ENCODE measurements at regions not wholly inside any gene's neighbourhood (a gene's known extent, or its start where the extent isn't known, plus 50 kb on each side); places are given as distances from the start of the nearest gene placed in this dataset.

- DNase-seq (ENCODE audit: low spot score) (no peak), ATAC-seq (no peak)
These were observed 126.8 kb upstream of the UBE3A start for GRCh38 chr15:25565470-25566264.

GRCh38 chr15:25563596-25563995 lies 124.8 kb upstream of the UBE3A start:
- ATAC-seq (no peak), DNase-seq (ENCODE audit: low spot score) (no peak)

- ATAC-seq (no peak), DNase-seq (ENCODE audit: low spot score) (no peak)
These were observed 119.1 kb upstream of the UBE3A start for GRCh38 chr15:25557926-25558325.

- DNase-seq (ENCODE audit: low spot score) (no peak), ATAC-seq (no peak)
These were observed 117.3 kb upstream of the UBE3A start for GRCh38 chr15:25556136-25556535.

- DNase-seq (ENCODE audit: low spot score) (no peak), ATAC-seq (no peak)
These were observed 115.8 kb upstream of the UBE3A start for GRCh38 chr15:25554640-25555039.

GRCh38 chr15:25548600-25548999 lies 109.8 kb upstream of the UBE3A start:
- ATAC-seq: no peak
- no peak for DNase-seq (ENCODE audit: low spot score)

GRCh38 chr15:25545889-25546288 lies 107.1 kb upstream of the UBE3A start:
- DNase-seq (ENCODE audit: low spot score): no peak
- no peak for ATAC-seq

GRCh38 chr15:25545017-25545416 lies 106.2 kb upstream of the UBE3A start:
- DNase-seq (ENCODE audit: low spot score) (no peak), ATAC-seq (no peak)

- DNase-seq (ENCODE audit: low spot score): no peak
- no peak for ATAC-seq
These were observed 105.3 kb upstream of the UBE3A start for GRCh38 chr15:25544076-25544475.

- peak; percentile 71 for DNase-seq (ENCODE audit: low spot score)
- ATAC-seq: peak; percentile 88
These were observed 104.4 kb upstream of the UBE3A start for GRCh38 chr15:25543196-25543595.

- DNase-seq (ENCODE audit: low spot score) (no peak), ATAC-seq (no peak)
These were observed 102.4 kb upstream of the UBE3A start for GRCh38 chr15:25541228-25541627.

GRCh38 chr15:25536801-25537611 lies 98.2 kb upstream of the UBE3A start:
- ATAC-seq: no peak
- DNase-seq (ENCODE audit: low spot score): no peak

- ATAC-seq: no peak
- no peak for DNase-seq (ENCODE audit: low spot score)
These were observed 97.0 kb upstream of the UBE3A start for GRCh38 chr15:25535866-25536265.

GRCh38 chr15:25534293-25534692 lies 95.5 kb upstream of the UBE3A start:
- DNase-seq (ENCODE audit: low spot score) (no peak), ATAC-seq (no peak)

- no peak for ATAC-seq
- DNase-seq (ENCODE audit: low spot score): no peak
These were observed 93.7 kb upstream of the UBE3A start for GRCh38 chr15:25532269-25533140.

- no peak for DNase-seq (ENCODE audit: low spot score)
- ATAC-seq: no peak
These were observed 91.0 kb upstream of the UBE3A start for GRCh38 chr15:25529774-25530173.

GRCh38 chr15:25527118-25527517 lies 88.3 kb upstream of the UBE3A start:
- no peak for DNase-seq (ENCODE audit: low spot score)
- no peak for ATAC-seq

- ATAC-seq (no peak), DNase-seq (ENCODE audit: low spot score) (no peak)
These were observed 86.9 kb upstream of the UBE3A start for GRCh38 chr15:25525741-25526140.

- DNase-seq (ENCODE audit: low spot score) (no peak), ATAC-seq (no peak)
These were observed 76.8 kb upstream of the UBE3A start for GRCh38 chr15:25515633-25516032.

GRCh38 chr15:25514522-25514921 lies 75.7 kb upstream of the UBE3A start:
- DNase-seq (ENCODE audit: low spot score): no peak
- no peak for ATAC-seq

GRCh38 chr15:25512957-25513356 lies 74.1 kb upstream of the UBE3A start:
- ATAC-seq: no peak

More at GRCh38 chr15:25512957-25513356, 74.1 kb upstream of the UBE3A start:
- DNase-seq (ENCODE audit: low spot score): no peak

Measured in left lobe of liver (tissue), 2 donors.